Limb (tissue), 2 donors: ENCODE measurements at regions not wholly inside any gene's neighbourhood (a gene's known extent, or its start where the extent isn't known, plus 50 kb on each side); places are given as distances from the start of the nearest gene placed in this dataset.
"Not testable (repeated sequence)": the region's sequence is repeated elsewhere in the genome, so short reads cannot be mapped to it uniquely, and the experiment has no call there.

ENCODE experiments used
- DNase-seq, 2 donors: peaks; one replicate each; pipeline ENCODE4 v3.0.0-alpha.2; 2016; ENCODE audit errors: extremely low spot score in 2 of 2

GRCh38 chr5:118479285-118479684, 509.1 kb downstream of the DTWD2 start:
- no peak for DNase-seq

DNA sequence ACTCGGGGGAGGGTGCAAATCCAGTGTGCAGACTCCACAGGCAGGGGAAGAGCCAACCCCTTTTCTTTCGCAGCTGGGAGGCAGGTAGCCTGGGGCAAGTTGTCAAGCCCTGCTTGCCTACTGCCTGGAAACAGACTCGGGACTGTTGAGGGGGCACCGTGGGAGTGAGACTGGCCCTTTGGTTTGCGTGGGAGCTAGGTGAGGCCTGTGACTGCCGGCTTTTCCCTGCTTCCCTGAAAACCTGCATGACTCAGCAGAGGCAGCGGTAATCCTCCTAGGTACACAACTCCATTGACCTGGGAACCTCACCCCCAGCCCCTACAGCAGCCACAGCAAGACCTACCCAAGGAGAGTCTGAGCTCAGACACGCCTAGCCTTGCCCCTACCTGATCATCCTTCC, 509.5 kb downstream of the DTWD2 start:
- no peak for DNase-seq

DNA sequence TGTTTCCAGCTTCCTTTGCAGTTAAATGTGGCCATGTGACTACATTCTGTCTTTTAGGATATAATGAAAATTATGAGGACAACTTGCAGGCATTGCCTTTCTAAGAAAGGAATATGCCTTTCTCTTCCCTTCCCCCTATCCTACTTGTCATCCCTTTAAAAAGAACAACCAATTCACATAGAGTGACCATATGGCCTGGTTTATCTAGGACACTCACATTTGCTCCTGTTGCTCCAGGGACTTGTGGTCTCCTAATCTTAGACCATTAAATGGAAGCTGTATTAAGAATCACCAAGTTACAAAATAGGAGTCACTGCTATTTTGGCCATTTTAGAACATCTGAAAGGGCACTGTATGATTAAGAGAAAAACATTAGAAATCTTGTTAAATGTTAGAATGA, 520.3 kb downstream of the DTWD2 start:
- no peak for DNase-seq

- DNase-seq = peak in 1 of 2 donors; percentile 20
Observed at GRCh38 chr5:118467103-118467502, 521.2 kb downstream of the DTWD2 start.

DNA sequence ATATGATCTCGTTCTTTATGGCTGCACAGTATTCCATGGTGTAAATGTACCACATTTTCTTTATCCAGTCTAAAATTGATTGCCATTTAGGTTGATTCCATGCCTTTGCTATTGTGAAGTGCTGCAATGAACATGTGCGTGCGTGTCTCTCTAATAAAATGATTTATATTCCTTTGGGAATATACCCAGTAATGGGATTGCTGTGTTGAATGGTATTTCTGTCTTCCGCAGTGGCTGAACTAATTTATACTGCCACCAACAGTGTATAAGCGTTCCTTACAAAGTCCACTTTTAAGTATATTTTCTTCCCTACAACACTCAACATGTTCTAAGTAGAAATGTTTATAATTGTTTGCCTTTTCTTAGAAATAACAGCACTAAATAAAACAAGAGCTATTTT, 521.9 kb downstream of the DTWD2 start:
- DNase-seq = no peak

DNA sequence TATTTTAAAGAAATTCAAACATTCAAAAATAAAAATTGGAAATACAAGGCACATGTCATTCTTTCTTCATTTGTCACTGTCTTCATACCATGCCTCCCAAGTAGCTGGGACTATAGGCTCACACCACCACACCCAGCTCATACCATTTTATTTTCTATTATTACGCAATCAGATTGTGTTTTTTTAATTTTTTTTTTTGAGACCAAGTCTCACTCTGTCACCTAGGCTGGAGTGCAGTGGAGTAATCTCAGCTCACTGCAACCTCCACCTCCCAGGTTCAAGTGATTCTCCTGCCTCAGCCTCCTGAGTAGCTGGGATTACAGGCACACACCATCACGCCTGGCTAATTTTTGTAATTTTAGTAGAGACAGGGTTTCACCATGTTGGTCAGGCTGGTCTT, 526.1 kb downstream of the DTWD2 start:
- DNase-seq = not testable (repeated sequence)

- DNase-seq = no peak
Observed at GRCh38 chr5:118461436-118461835, 526.9 kb downstream of the DTWD2 start.

GRCh38 chr5:118459490-118459889, 528.9 kb downstream of the DTWD2 start:
- no peak for DNase-seq

DNA sequence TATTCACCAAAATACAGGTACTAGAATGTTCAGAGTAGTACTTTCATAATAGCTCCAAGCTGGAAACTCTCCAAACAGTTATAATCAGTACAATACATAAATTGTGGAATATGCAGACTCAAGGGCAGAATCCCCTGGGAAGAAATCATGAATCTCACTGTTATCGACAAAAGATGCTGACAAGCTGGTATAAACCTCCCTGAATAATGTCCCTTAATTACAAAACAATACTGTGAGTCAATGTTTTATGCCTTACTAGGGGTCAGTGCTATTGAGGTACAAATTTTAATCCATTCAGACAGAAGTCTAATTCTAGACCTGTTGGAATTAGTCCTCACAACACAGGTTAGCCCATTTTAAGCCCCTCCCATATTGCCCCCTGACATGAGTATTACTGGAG, 532.3 kb downstream of the DTWD2 start:
- DNase-seq = no peak

DNA sequence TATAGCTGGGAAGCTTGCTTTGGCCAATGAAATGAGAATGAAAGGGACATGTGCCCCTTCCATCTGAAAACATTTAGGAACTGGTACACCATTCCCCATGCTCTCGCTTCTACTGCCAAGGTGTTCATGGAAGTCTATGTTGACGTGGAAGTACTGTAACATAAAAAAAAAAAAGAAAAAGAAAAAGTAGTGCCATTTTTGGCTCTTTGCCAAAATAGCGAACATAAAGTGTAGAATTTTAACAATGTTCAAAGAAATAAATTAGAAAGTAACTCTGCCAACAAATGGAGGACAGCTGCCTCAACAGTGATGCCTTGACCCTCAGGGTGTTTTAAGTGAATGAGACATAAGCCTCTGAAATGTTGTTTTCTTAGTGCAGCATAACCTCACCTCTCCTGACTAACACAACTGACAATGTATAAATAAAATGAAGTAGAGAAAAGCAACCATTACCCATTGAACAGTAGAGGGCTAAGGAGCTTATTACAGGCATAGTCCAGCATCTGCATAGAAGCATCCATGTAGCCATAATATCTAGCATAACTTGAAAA, 536.6 kb downstream of the DTWD2 start:
- no peak for DNase-seq

DNA sequence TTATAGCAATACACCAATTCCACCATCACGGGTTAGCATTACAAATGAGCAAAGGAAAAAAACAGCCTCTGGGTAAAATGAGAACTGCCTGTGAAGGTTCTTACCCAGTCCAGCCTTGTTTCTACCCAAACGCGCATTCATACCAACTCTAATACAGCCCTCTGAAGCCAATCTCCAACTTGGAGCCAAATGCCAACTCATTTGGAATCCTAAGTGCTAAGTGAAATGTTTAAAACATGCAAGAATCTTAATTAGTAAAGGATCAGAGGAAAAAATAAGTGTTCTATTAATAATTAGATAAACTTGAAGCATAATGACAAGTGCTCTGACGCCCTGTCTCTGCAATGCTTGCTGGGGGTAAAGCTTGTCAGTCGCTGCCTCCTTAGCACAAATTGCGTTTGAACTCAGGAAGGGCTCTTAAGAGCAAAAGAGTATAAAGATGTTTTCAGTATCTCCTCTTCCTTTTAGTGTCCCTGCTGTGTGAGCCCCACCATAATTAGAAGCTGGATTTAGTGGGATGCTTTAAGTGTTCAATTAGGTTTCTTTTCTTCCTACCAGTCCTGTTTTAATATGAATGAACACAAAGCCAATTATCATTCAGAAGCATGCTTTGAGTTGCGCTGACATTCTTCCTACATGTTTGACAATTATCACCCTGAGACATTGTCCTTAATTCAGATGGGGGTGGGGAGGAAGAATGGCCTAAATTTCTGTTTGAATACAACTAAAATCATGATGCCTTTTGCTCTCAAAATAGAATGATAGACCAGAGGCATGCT, 537.6 kb downstream of the DTWD2 start:
- DNase-seq = no peak

DNA sequence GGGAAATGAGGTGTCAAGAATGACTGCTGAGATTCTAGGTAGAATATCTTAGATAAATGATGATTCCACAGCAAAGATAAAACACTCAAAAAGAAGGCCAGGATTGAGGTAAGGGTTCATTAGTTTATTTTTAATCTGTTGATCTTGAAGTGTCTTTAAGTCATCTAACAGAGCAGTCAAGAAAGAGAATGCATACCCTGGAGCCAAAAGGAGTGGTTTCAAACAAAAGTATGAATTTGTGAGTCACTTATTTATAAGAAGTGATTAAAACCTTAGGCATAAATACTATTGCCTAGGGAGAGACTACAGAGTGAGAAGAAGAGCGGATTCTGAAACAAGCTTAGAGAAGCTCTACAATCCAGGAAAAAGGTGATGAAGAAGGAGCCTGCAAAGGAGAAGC, 541.0 kb downstream of the DTWD2 start:
- DNase-seq = no peak

DNA sequence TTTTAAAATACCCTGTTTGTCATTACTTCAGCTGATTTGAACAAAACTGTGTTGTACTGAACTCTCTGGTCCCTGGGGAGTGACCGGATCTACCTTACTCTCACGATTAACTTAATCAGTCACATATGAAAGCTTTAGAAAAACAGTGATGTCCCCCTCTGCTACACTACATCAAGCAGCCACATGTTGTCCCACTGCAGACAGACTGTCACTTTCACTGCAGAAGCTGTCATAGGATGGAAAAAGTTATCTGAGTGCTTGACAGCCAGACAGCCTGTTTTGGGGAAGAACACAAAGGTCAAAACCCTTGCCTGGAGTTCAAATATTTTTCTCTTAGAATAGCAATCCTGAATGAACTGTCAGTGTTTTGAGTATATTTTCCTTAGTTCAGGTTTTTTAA, 546.4 kb downstream of the DTWD2 start:
- DNase-seq = no peak

- DNase-seq = no peak
Observed at GRCh38 chr5:118441034-118441433, 547.3 kb downstream of the DTWD2 start.

- no peak for DNase-seq
Observed at GRCh38 chr5:118440496-118440895, 547.9 kb downstream of the DTWD2 start.

DNA sequence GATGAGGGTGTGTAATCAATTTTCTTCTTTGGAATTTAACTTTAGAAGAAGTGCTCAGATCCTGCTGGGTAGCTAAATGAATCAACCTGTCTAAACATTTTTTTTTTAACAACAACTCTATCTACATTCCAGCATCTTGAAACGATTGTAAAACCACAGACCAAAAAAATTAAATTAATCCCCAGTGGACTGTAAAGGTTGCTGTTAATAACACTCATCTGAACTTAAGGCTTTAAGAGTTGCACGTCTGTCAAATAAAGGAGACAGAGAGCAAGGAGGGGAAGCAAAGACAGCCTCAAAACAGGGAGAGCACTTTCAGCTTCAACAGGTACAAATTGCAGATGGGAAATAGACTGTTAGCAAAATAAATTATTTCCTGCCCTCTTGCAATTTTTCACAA, 548.5 kb downstream of the DTWD2 start:
- DNase-seq = no peak

DNA sequence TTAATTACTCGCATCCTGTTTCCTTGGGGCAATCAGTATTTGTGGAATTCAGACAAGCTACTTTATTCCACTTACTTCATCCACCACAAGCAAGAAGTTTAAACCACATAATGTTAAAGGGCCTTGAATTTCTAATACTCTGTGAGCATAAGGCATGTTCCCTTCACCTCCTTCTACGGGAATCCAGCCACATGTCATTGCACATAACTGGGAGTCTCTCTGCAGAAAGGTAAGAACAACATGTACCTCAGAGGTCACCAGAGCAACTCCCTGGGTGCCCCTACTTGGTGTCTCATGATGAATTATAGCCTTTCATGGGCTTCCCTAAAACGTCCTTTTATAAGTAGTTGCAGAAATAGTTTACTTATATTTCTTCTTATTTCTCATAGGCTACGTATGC, 553.2 kb downstream of the DTWD2 start:
- no peak for DNase-seq

DNA sequence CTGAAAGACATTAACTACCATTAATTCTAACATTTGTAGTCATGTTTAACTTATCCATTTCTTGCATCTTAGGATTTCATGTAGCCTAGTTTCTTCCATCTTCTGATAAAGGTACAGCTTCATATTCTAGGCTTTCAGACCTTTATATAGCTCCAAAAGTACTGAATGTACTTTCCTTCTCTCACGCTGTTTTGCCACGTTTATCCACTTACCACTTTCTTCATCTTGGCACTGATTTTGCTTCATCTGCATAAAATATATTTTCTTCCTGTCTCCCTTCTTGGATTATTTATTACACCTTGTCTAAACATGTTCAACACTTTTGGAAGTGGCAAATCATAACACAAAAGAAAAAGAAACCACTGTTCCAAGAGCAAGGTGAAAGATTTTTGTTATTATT, 553.8 kb downstream of the DTWD2 start:
- no peak for DNase-seq

DNA sequence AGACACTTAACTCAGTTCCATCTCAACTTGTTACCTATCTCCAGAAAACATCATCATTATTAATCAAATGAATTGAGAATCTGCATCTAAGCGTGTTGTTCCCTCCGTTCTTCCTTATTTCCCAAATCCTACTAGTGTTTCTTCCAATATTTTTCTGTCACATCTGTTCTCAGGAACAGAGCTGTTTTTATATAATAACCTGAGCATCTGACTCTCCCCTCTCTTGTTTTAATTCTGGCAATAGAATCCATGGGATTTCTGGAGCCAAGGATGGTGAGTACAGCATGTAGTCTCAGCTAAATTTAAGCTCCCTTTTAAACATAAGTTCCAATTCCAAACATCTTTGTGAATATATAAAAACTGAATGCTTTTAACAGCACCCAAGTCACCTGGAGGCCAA, 558.3 kb downstream of the DTWD2 start:
- DNase-seq = no peak

DNA sequence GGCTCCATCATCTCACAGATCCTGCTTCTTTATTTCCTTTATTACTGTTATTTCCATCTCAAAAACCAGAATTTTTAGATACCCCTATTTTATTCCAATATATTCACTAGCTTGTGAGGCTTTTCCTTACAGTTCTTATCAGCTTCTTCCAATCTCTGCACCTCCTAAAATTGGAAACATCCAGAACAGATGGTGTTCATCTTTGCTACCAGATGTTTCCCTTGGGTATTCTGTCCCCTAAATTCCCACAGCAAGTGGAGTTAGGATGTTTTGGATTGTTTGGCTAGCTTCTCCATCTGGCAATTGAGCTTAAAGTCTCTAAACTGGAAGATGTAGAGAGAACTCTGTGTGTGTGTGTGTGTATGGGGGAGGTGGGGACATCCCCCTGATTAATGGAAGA, 580.4 kb downstream of the DTWD2 start:
- DNase-seq = no peak

GRCh38 chr5:118405650-118406061, 582.7 kb downstream of the DTWD2 start:
- peak; percentile 25 to 39 for DNase-seq

GRCh38 chr5:118397236-118397635, 591.1 kb downstream of the DTWD2 start:
- DNase-seq = no peak

- DNase-seq = no peak
Observed at GRCh38 chr5:118392491-118392890, 595.9 kb downstream of the DTWD2 start.
